HCT116 (cell line): ENCODE measurements at regions not wholly inside any gene's neighbourhood (a gene's known extent, or its start where the extent isn't known, plus 50 kb on each side); places are given as distances from the start of the nearest gene placed in this dataset.

ENCODE experiments used
- ATAC-seq: fragments of 200-7000 bp; cut with Tn5 transposase; 2 replicates; pipeline ENCODE4 v1.9.1; 2020; ENCODE audit warnings: mild to moderate bottlenecking, moderate library complexity
- BruUV-seq: library from RNA; stranded (reverse); fragments of 400-500 nt; replicated peaks from 2 replicates; lab custom pipeline; 2021; lab: Mats Ljungman, UMichigan
- CTCF ChIA-PET: fragments of 300-600 bp; sonication (Branson Sonifier 250); formaldehyde crosslinking; loops from one replicate; lab custom pipeline; 2021; ENCODE audit warnings: antibody characterized with exemption; lab: Charles Lee
- POLR2A ChIA-PET: fragments of 300-600, 350-600 bp; sonication (Branson Sonifier 250); formaldehyde crosslinking; loops from one replicate; lab custom pipeline; 2021; ENCODE audit warnings: antibody characterized with exemption; lab: Charles Lee
- RAD21 ChIA-PET, 2 experiments: fragments of 300-600 bp; sonication (Branson Sonifier 250); formaldehyde crosslinking; loops; one replicate each; lab custom pipeline; 2023; ENCODE audit warnings: low total read pairs in 2 of 2; ENCODE audit not compliant: uncharacterized antibody in 2 of 2, unreplicated experiment in 2 of 2, low non-redundant PET in 1 of 2; lab: Charles Lee
- DNase-seq: peaks from one replicate; pipeline ENCODE4 v3.0.0-alpha.2; 2010; ENCODE audit warnings: low read depth, low spot score
- H2AFZ ChIP-seq: fragments of 200-600 bp; shearing (Covaris generic), sonication (generic); 2 replicates; pipeline ENCODE4 v1.6.1; 2017; ENCODE audit warnings: low read depth, mixed run types, mixed read lengths, antibody characterized with exemption, low read length; ENCODE audit not compliant: poor library complexity, severe bottlenecking
- H3K27ac ChIP-seq: 2 replicates; pipeline ENCODE4 v1.5.1; 2012; ENCODE audit warnings: low read depth, low read length
- H3K27me3 ChIP-seq: fragments of 200-600 bp; sonication (generic); 2 replicates; pipeline ENCODE4 v1.6.1; 2016; ENCODE audit warnings: mixed run types, low read length, mixed read lengths; ENCODE audit not compliant: insufficient read depth
- H3K36me3 ChIP-seq, 2 experiments: fragments of 200-500 bp in 1 of 2; fragments of 200-600 bp in 1 of 2; sonication (Bioruptor generic) in 1 of 2; sonication (generic) in 1 of 2; 2 replicates each; pipeline versions ENCODE4 v1.5.1 to v1.6.1; 2014 to 2016; ENCODE audit warnings: low read length in 2 of 2, inconsistent platforms in 1 of 2, mixed read lengths in 1 of 2, mixed run types in 1 of 2; ENCODE audit not compliant: insufficient read depth in 2 of 2, control insufficient read depth in 1 of 2
- H3K4me1 ChIP-seq, 2 experiments: fragments of 200-600 bp in 1 of 2; sonication (generic) in 1 of 2; 2 replicates each; pipeline versions ENCODE4 v1.5.1 to v1.6.1; 2012 to 2017; ENCODE audit warnings: low read length in 2 of 2, inconsistent platforms in 1 of 2, mild to moderate bottlenecking in 1 of 2, mixed read lengths in 1 of 2, mixed run types in 1 of 2, moderate library complexity in 1 of 2; ENCODE audit not compliant: insufficient read depth in 2 of 2, control insufficient read depth in 1 of 2
- H3K4me2 ChIP-seq: fragments of 200-600 bp; sonication (generic); 2 replicates; pipeline ENCODE4 v1.6.1; 2017; ENCODE audit warnings: mixed run types, low read length, mixed read lengths
- H3K4me3 ChIP-seq, 2 experiments: fragments of 200-600 bp in 1 of 2; sonication (generic) in 1 of 2; replicated peaks in 1 of 2; 2 replicates each; pipeline ENCODE4 v1.5.1; 2011 to 2016; ENCODE audit warnings: low read length in 2 of 2, control low read depth in 1 of 2, low read depth in 1 of 2, mild to moderate bottlenecking in 1 of 2, mixed read lengths in 1 of 2, mixed run types in 1 of 2
- H3K79me2 ChIP-seq: fragments of 200-600 bp; sonication (generic); 2 replicates; pipeline ENCODE4 v1.6.1; 2017; ENCODE audit warnings: mild to moderate bottlenecking, mixed run types, low read length, moderate library complexity, mixed read lengths; ENCODE audit not compliant: insufficient read depth
- H3K9ac ChIP-seq: fragments of 200-600 bp; sonication (generic); 2 replicates; pipeline ENCODE4 v1.6.1; 2016; ENCODE audit warnings: low read length, mixed read lengths
- H3K9me2 ChIP-seq: fragments of 200-600 bp; sonication (generic), shearing (Covaris generic); 2 replicates; pipeline ENCODE4 v1.6.1; 2017; ENCODE audit warnings: mixed run types, mild to moderate bottlenecking, moderate library complexity; ENCODE audit not compliant: insufficient read depth
- H3K9me3 ChIP-seq, 2 experiments: fragments of 200-500 bp in 1 of 2; fragments of 200-600 bp in 1 of 2; sonication (Bioruptor generic) in 1 of 2; sonication (generic) in 1 of 2; 2 replicates each; pipeline ENCODE4 v1.6.1; 2014 to 2017; ENCODE audit warnings: low read length in 2 of 2, mixed read lengths in 2 of 2, inconsistent platforms in 1 of 2, low read depth in 1 of 2, mild to moderate bottlenecking in 1 of 2, mixed run types in 1 of 2, moderate library complexity in 1 of 2; ENCODE audit not compliant: control insufficient read depth in 1 of 2, insufficient read depth in 1 of 2
- H4K20me1 ChIP-seq: fragments of 200-600 bp; sonication (generic), shearing (Covaris generic); 2 replicates; pipeline ENCODE4 v1.6.1; 2017; ENCODE audit warnings: mixed run types, mild to moderate bottlenecking, moderate library complexity; ENCODE audit not compliant: insufficient read depth
- CBX3 ChIP-seq: IDR thresholded peaks from 2 replicates; pipeline ENCODE4 v1.6.1; 2012; ENCODE audit warnings: low read depth
- EZH2phosphoT487 ChIP-seq: fragments of 200-600 bp; IDR thresholded peaks from 2 replicates; pipeline ENCODE4 v1.6.1; 2018; ENCODE audit warnings: antibody characterized with exemption, borderline replicate concordance
- POLR2A ChIP-seq: IDR thresholded peaks from 2 replicates; pipeline ENCODE4 v1.7.0; 2011; ENCODE audit warnings: borderline replicate concordance; ENCODE audit not compliant: insufficient read depth, insufficient read length; ENCODE audit errors: extremely low read depth
- intact Hi-C: fragments of 100-400 bp; cut with micrococcal nuclease; formaldehyde crosslinking; loops from 2 replicates; pipeline ENCODE4 v1.10.0; 2022
- TF ChIP-seq, protein P1 (sequence below): IDR thresholded peaks from 2 replicates; pipeline ENCODE4 v1.6.1; 2012; ENCODE audit warnings: low read depth

DNA sequence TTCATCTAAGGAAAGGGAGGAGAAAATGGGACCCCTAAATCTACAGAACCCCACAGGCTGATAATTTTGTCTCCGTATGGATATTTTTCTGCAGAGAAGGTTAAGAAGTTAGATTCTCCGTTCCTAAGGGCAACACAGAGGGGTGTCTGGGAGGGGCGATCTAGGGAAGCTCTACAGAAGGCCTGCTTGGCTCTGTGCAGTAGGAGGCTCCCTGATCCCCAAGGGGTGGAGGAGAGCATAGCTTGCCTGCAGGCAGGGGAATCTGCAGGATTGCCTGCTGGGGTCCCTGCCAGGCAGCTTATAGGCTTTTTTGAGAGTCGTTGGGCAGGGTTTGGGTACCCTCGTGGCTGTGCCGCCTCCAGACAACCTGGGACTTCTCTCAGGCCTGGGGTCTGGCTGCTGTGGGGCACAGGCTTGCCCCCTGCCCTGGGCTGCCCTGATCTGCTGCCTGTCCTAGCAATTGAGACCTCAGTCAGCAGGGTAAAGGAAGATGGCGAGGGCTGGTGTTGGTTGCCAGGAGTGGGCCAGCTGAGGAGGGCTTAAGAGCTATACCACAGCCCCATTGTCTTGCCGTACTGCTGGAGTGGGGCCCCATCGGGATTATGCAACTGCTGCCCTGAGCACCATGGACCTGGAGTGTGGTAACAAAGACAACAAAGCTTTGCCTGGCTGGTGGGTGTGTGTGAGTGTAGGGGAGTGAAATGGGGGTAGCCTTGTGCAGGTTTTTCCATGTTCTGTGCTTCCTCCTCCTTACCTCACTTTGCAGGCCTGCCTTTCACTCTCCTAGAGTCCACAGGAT, 74.1 kb downstream of the EFNB1 start (continued):
- TF ChIP-seq, protein P1, sequence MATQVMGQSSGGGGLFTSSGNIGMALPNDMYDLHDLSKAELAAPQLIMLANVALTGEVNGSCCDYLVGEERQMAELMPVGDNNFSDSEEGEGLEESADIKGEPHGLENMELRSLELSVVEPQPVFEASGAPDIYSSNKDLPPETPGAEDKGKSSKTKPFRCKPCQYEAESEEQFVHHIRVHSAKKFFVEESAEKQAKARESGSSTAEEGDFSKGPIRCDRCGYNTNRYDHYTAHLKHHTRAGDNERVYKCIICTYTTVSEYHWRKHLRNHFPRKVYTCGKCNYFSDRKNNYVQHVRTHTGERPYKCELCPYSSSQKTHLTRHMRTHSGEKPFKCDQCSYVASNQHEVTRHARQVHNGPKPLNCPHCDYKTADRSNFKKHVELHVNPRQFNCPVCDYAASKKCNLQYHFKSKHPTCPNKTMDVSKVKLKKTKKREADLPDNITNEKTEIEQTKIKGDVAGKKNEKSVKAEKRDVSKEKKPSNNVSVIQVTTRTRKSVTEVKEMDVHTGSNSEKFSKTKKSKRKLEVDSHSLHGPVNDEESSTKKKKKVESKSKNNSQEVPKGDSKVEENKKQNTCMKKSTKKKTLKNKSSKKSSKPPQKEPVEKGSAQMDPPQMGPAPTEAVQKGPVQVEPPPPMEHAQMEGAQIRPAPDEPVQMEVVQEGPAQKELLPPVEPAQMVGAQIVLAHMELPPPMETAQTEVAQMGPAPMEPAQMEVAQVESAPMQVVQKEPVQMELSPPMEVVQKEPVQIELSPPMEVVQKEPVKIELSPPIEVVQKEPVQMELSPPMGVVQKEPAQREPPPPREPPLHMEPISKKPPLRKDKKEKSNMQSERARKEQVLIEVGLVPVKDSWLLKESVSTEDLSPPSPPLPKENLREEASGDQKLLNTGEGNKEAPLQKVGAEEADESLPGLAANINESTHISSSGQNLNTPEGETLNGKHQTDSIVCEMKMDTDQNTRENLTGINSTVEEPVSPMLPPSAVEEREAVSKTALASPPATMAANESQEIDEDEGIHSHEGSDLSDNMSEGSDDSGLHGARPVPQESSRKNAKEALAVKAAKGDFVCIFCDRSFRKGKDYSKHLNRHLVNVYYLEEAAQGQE = no peak

DNA sequence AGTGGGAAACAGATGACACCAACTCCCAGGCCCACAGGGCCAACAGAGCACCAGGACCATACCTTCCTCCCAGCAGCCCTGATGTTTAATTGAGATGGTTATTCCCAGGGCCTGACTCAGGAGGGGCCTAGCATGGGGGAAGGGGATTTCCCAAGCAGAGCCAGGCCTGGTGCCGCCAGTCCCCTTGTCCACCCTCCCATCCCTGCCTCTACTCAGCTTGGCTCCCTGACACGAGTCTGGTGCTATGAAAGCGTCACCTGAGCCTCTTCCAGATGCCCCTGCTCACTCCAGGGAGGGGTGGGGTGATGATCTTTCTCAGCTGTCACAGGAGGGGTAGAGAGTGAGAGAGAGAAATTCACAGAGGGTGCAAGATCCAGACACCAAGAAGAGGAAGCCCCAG, 72.7 kb downstream of the EFNB1 start:
- Histone ChIP-seq H3K9me3 (no peaks in the 10 kb centered on the region), H3K27ac (no peak overlapping the region), H3K79me2 (no peaks in the 10 kb centered on the region), H3K27me3 (no peaks in the 10 kb centered on the region), H3K36me3 (no peaks in the 10 kb centered on the region), H4K20me1 (no peaks in the 10 kb centered on the region), H3K4me3 (no peak overlapping the region), H3K9me2 (no peaks in the 10 kb centered on the region), H3K4me2 (no peak overlapping the region), H3K9ac (no peak overlapping the region), H3K4me1 (no peaks in the 10 kb centered on the region), H2AFZ (no peak overlapping the region)
- BruUV-seq = no TSS peak
- RAD21 ChIA-PET = no interaction called here
- CTCF ChIA-PET = no interaction called here
- no peak for ATAC-seq
- no peak for TF ChIP-seq POLR2A
- TF ChIP-seq CBX3 = no peak
- no peak for TF ChIP-seq EZH2phosphoT487
- no peak for DNase-seq
- POLR2A ChIA-PET = no interaction called here
- intact Hi-C loops = no loop called here
